AG04450 (cell line): ENCODE measurements at regions not wholly inside any gene's neighbourhood (a gene's known extent, or its start where the extent isn't known, plus 50 kb on each side); places are given as distances from the start of the nearest gene placed in this dataset. TPM values are rescaled to one million over a fixed set of nuclear protein-coding genes. Genes with fewer than 3 reads are reported as not detected.

Source experiments
- CTCF ChIA-PET: fragments of 300-600, 350-600 bp; formaldehyde crosslinking; extraction: SDS; loops from one replicate; lab custom pipeline; 2022; ENCODE audit warnings: antibody characterized with exemption, inconsistent platforms; lab: Charles Lee
- POLR2A ChIA-PET: fragments of 350-600 bp; formaldehyde crosslinking; extraction: SDS; loops from one replicate; lab custom pipeline; 2021; ENCODE audit warnings: antibody characterized with exemption, inconsistent platforms; lab: Yijun Ruan, JAX
- DNase-seq: peaks from one replicate; pipeline ENCODE4 v3.0.0-alpha.2; 2011; ENCODE audit warnings: low read depth, low spot score
- H3K27ac ChIP-seq: one replicate; pipeline ENCODE4 v1.5.1; 2012; ENCODE audit warnings: low read depth, low read length, control low read depth
- H3K27me3 ChIP-seq: one replicate; pipeline ENCODE4 v1.6.0; 2012; ENCODE audit warnings: low read length; ENCODE audit not compliant: control insufficient read depth, insufficient read depth
- H3K4me3 ChIP-seq: 2 replicates; pipeline ENCODE4 v1.5.1; 2011; ENCODE audit warnings: mild to moderate bottlenecking, low read depth, low read length, control low read depth
- H3K9me3 ChIP-seq: 2 replicates; pipeline ENCODE4 v1.5.1; 2012; ENCODE audit warnings: low read length; ENCODE audit not compliant: control insufficient read depth, insufficient read depth
- CTCF ChIP-seq: IDR thresholded peaks from 2 replicates; pipeline ENCODE4 v1.5.1; 2011; ENCODE audit warnings: low read depth, low read length, control low read depth, inconsistent platforms
- small RNA-seq: library from RNA; depleted of rRNA; stranded (forward); fragments of <200 nt; gene quantifications from one replicate; pipeline ENCODE3, GENCODE V24; 2012; ENCODE audit warnings: low read depth; ENCODE audit not compliant: insufficient read length

DNA sequence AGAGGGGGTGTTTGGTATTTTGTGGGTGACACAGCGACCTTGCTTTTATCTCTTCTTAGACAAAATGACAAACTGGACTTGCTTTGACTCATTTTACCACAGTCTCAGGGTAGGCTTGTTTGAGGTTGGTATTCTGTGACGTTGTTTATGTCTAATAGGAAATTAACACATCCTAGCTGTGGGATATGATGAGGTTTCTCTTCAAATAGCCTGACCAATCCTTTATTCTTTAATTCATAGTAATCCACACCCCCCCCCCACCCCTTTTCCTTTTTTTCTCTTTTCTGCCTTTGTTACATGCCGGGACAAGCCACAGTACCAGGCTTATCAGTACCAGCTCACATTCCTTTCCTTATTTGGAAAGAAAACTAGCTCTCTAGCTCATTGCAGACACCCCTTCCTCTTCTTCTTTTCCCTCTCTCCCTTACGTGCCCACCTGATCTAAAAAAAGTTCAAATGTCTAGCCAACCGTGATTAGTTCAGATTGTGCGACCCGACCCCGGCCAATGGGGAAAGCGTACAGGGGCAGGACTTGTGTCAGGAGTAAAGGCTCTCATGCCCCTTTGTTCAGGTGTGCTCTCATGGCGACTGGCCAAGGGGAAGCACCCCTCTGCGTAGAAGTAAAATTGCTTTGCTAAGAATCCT, 52.2 kb upstream of the PTPRM start:
- CTCF ChIA-PET = no interaction called here
- no peaks in the 10 kb centered on the region for H3K27me3 ChIP-seq
- no peaks in the 10 kb centered on the region for H3K9me3 ChIP-seq
- POLR2A ChIA-PET = no interaction called here
- H3K4me3 ChIP-seq = no peak overlapping the region
- no peak for DNase-seq
- TF ChIP-seq CTCF = no peak
- H3K27ac ChIP-seq = no peak overlapping the region

- TF ChIP-seq CTCF = no peak
- Histone ChIP-seq H3K4me3 (no peak overlapping the region), H3K27ac (no peak overlapping the region), H3K9me3 (no peaks in the 10 kb centered on the region), H3K27me3 (no peaks in the 10 kb centered on the region)
- ChIA-PET POLR2A (no interaction called here), CTCF (no interaction called here)
- no peak for DNase-seq
These were observed 50.6 kb upstream of the PTPRM start for GRCh38 chr18:7516266-7517117.

Small RNA genes lying in the stretch of these regions (small RNA-seq; reads per million reads assigned to genes)
- not detected for gene RF00554
